Glutamatergic neuron (in vitro differentiated cells): ENCODE measurements at regions not wholly inside any gene's neighbourhood (a gene's known extent, or its start where the extent isn't known, plus 50 kb on each side); places are given as distances from the start of the nearest gene placed in this dataset.
"Not testable (repeated sequence)": the region's sequence is repeated elsewhere in the genome, so short reads cannot be mapped to it uniquely, and the experiment has no call there.

Experiments
- DNase-seq: peaks from one replicate; pipeline ENCODE4 v3.0.0; 2022
- H3K27ac Mint-ChIP-seq: one replicate; pipeline ENCODE4 v1.8.0; 2020; ENCODE audit warnings: mild to moderate bottlenecking, mixed read lengths, inconsistent platforms; ENCODE audit not compliant: unreplicated experiment
- H3K27me3 Mint-ChIP-seq: one replicate; pipeline ENCODE4 v1.8.0; 2020; ENCODE audit warnings: mild to moderate bottlenecking, moderate library complexity, mixed read lengths, inconsistent platforms; ENCODE audit not compliant: unreplicated experiment
- H3K36me3 Mint-ChIP-seq: one replicate; pipeline ENCODE4 v1.8.0; 2020; ENCODE audit warnings: mild to moderate bottlenecking, mixed read lengths, inconsistent platforms; ENCODE audit not compliant: unreplicated experiment
- H3K4me1 Mint-ChIP-seq: one replicate; pipeline ENCODE4 v1.8.0; 2020; ENCODE audit warnings: mild to moderate bottlenecking, low read depth, mixed read lengths, inconsistent platforms; ENCODE audit not compliant: unreplicated experiment
- H3K4me3 Mint-ChIP-seq: one replicate; pipeline ENCODE4 v1.8.0; 2020; ENCODE audit warnings: mild to moderate bottlenecking, mixed read lengths, inconsistent platforms; ENCODE audit not compliant: unreplicated experiment
- H3K9me3 Mint-ChIP-seq: one replicate; pipeline ENCODE4 v1.8.0; 2020; ENCODE audit warnings: mild to moderate bottlenecking, moderate library complexity, mixed read lengths, inconsistent platforms; ENCODE audit not compliant: unreplicated experiment
- TF ChIP-seq, protein P1 (sequence below): fragments of 200-600 bp; sonication (generic); IDR thresholded peaks from one replicate; pipeline ENCODE4 v1.5.0; 2021; ENCODE audit not compliant: partially characterized antibody, unreplicated experiment

DNA sequence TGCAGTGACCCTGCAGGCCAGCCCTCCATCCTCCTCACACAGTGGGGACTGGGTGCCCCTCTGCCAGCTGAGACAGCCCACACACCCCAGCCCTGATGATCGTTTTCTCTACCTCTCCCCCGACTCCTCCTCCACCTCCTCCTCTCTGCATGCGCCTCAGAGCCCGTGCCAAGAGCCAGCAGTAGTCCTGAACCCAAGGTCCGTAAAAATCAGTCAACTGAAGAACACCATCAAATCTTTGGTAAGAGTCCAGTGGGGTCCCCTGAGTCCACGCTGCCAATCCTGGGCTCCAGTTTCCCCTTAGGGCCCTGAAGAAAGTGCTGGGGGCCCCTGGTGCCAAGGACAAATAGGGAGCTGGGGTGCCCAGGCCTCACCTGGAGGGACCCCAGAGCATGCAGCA is 109.3 kb upstream of the FAN1 start:
- H3K27ac Mint-ChIP-seq: no peak overlapping the region
- H3K4me3 Mint-ChIP-seq: no peak overlapping the region

DNA sequence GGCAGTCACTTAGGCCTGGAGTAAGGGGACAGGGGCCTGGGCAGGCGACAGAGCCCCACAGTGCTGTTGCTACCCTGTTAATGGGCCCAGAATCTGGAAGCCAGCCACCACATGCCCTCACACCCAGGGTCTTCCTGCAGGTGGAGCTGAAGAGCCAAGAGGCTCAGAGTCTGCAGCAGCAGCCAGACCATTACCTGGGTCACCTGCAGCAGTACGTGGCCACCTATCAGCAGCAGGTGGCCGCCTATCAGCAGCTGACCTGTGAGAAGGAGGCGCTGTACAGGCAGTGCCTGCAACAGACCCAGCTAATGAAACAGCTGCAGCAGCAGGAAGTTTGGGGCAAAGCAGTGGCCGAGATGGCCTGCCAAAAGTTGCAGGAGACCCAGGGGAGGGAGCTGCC is 104.2 kb upstream of the FAN1 start:
- not testable (repeated sequence) for H3K4me1 Mint-ChIP-seq, DNase-seq, H3K27ac Mint-ChIP-seq, H3K4me3 Mint-ChIP-seq, H3K9me3 Mint-ChIP-seq, H3K36me3 Mint-ChIP-seq, H3K27me3 Mint-ChIP-seq

More for the DNA sequence above, 109.3 kb upstream of the FAN1 start:
- no peak for DNase-seq
- TF ChIP-seq, protein P1, sequence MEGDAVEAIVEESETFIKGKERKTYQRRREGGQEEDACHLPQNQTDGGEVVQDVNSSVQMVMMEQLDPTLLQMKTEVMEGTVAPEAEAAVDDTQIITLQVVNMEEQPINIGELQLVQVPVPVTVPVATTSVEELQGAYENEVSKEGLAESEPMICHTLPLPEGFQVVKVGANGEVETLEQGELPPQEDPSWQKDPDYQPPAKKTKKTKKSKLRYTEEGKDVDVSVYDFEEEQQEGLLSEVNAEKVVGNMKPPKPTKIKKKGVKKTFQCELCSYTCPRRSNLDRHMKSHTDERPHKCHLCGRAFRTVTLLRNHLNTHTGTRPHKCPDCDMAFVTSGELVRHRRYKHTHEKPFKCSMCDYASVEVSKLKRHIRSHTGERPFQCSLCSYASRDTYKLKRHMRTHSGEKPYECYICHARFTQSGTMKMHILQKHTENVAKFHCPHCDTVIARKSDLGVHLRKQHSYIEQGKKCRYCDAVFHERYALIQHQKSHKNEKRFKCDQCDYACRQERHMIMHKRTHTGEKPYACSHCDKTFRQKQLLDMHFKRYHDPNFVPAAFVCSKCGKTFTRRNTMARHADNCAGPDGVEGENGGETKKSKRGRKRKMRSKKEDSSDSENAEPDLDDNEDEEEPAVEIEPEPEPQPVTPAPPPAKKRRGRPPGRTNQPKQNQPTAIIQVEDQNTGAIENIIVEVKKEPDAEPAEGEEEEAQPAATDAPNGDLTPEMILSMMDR: no peak
- no peaks in the 10 kb centered on the region for H3K36me3 Mint-ChIP-seq
- no peaks in the 10 kb centered on the region for H3K9me3 Mint-ChIP-seq
- peaks cover 6% of the 10 kb centered on the region for H3K27me3 Mint-ChIP-seq
- H3K4me1 Mint-ChIP-seq: peaks cover 2% of the 10 kb centered on the region

DNA sequence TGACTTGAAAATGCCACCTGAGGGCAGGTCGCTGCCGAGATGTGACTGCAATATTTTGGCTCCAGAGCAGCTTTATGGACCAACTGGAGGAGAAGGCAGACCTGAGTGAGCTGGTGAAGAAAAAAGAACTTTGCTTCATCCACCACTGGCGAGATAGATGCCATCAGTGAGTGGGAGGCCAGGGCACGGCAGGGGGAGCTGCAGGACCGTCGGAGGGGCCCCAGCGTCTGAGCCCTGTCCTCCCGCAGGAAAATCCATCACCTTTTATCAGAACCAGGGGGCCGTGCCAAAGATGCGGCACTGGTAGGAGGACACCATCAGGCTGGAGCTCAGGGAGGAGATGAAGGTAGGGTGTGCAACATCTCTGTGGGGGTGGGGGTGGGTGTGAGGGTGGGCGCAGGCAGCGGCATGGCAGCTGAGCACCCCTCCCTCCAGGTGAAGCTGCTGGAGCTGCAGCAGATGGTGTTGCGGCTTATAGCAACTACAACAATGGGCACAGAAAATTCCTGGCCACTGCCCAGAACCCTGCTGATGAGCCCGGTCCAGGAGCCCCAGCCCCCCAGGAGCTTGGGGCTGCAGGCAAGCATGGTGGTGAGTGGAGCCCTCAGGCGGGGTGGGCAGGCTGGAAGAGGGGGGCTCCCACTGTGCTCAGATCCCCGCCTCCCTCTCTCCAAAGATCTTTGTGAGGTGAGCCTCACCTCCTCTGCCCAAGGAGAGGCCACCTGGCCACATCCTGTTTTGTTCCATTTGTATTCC is 102.4 kb upstream of the FAN1 start:
- H3K27me3 Mint-ChIP-seq, H3K9me3 Mint-ChIP-seq, H3K4me3 Mint-ChIP-seq, H3K27ac Mint-ChIP-seq, DNase-seq, H3K36me3 Mint-ChIP-seq, H3K4me1 Mint-ChIP-seq: not testable (repeated sequence)

DNA sequence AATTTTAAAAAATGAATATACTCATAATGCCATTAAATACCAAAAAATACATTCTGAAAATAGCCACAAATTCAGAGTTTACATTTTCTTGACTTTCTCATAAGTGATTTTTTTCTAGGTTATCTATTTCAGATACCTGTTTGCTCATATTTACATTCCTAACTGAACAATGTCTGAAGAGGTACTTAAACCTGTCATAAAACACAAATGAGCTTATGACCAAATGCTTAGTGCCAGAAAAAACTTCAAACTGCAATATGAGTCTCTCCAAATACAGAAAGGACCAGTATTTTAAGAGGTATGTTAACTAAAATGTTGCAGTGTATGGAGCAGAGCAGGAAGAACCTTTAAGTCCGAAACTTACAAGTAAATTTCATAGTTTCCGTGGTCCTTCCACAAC is 101.7 kb upstream of the FAN1 start:
- DNase-seq, H3K4me3 Mint-ChIP-seq, H3K9me3 Mint-ChIP-seq, H3K27me3 Mint-ChIP-seq, H3K27ac Mint-ChIP-seq, H3K4me1 Mint-ChIP-seq: not testable (repeated sequence)
- peaks cover 11% of the 10 kb centered on the region for H3K36me3 Mint-ChIP-seq

DNA sequence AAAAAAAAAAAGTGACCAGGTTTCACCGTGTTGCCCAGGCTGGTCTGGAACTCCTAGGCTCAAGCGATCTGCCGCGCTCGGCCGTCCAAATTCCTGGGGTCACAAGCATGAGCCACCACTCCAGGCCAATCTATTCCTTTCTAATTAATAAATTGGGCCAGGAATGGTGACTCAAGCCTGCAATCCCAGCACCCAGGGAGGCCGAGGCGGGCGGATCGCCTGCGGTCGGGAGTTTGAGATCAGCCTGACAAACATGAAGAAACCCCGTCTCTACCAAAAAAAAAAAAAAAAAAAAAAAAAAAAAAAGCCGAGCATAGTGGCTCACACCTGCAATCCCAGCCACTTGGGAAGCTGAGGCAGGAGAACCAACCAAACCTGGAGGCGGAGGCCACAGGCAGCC is 100.0 kb upstream of the FAN1 start:
- H3K27ac Mint-ChIP-seq, DNase-seq, H3K4me3 Mint-ChIP-seq, H3K9me3 Mint-ChIP-seq, H3K27me3 Mint-ChIP-seq, H3K4me1 Mint-ChIP-seq: not testable (repeated sequence)
- peaks cover 11% of the 10 kb centered on the region for H3K36me3 Mint-ChIP-seq

DNA sequence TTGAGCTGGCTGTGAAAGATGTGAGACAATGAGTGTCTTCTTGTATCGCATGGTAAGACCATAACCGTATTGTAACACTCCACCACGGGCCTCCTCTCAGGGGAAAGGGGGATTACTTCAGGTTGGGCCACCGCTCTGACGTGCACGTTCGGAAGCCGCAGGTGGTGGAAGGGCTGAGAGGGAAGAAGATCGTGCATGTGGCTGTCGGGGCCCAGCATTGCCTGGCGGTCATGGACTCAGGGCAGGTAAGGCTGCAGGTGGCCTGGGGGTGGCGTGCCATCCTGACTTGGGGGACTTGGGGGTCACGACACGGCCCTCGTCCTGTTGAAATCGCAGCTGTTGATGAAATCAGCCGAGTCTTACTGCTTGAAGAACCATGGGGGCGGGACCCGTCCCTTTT is 87.3 kb upstream of the FAN1 start:
- Mint-ChIP-seq H3K36me3 (no peaks in the 10 kb centered on the region), H3K4me3 (no peak overlapping the region), H3K27me3 (no peaks in the 10 kb centered on the region), H3K27ac (no peak overlapping the region), H3K4me1 (no peaks in the 10 kb centered on the region), H3K9me3 (no peaks in the 10 kb centered on the region)
- TF ChIP-seq, protein P1: no peak
- DNase-seq: no peak

DNA sequence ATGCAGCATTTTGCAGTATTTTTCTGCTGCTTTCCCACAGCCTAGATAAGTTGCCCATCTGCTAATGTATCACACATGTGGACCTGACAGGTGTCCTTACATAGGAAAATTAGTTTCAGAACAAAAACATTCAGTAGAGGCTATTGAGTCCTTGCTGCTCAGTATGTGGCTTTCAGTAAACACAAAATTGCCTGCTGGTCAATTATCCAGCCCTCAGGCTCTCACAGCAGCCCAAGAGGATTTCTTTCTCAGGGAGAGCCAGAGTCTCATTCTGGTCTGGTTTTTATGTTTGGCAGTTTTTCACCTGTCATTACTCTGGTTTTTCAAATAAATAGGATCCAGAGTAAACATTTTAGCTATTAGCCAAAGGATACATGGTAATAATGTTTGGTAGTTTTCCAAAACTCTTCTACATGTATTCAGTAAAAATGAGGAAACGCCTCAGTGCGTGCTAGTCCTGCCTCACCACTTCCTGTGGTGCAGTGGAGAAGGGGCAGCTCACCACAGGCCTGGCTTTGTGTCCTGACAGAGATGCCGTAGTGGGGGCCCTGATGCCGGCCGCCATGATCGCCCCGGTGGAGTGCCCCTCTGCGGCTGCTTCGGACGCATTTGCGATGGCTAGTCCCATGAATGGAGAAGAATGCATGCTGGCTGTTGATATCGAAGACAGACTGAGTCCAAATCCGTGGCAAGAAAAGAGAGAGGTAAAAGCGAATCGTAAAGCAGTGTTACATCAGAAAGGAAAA is 80.5 kb upstream of the FAN1 start:
- H3K27ac Mint-ChIP-seq: peak overlapping the region; percentile 45
- H3K27me3 Mint-ChIP-seq, H3K36me3 Mint-ChIP-seq, H3K9me3 Mint-ChIP-seq, DNase-seq: not testable (repeated sequence)
- H3K4me3 Mint-ChIP-seq: peak overlapping the region; percentile 0
- peaks cover 10% of the 10 kb centered on the region for H3K4me1 Mint-ChIP-seq
